ENCODE measurements at regions not wholly inside any gene's neighbourhood (a gene's known extent, or its start where the extent isn't known, plus 50 kb on each side); places are given as distances from the start of the nearest gene placed in this dataset.

- no peaks in the 10 kb centered on the region for H3K27me3 ChIP-seq (ENCODE audit: control insufficient read depth, insufficient read depth, low read length)
- TF ChIP-seq CTCF (IDR thresholded peaks at IDR 0.05; ENCODE audit: insufficient read depth, low read length, severe bottlenecking) = no peak
- DNase-seq (ENCODE audit: low read depth) (no peak), FAIRE-seq (no peak)
- H3K4me3 ChIP-seq (ENCODE audit: low read depth, low read length) = no peak overlapping the region
- no peaks in the 10 kb centered on the region for H3K36me3 ChIP-seq (ENCODE audit: control insufficient read depth, insufficient read depth, low read length)
These were observed 86.1 kb downstream of the LINC00237 start for GRCh38 chr20:21019814-21020658.

DNA sequence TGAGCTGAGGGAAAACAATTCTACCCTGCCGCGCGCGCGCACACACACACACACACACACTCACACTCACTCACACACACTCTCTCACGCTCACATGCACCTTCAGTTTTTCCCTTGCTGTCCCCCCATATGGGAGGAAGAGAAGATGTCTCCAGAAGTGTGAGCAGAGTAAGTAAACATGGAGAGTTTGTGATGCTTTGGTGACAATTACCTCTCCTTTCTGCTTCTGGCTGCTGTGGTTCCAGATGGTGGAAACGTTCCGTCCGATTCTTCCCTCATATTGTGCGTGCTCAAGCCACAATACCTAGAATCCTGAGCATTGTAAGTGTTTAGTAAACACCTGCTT, 86.7 kb downstream of the LINC00237 start:
- Histone ChIP-seq H3K4me3 (ENCODE audit: low read depth, low read length) (no peak overlapping the region), H3K27me3 (ENCODE audit: control insufficient read depth, insufficient read depth, low read length) (no peaks in the 10 kb centered on the region), H3K36me3 (ENCODE audit: control insufficient read depth, insufficient read depth, low read length) (no peaks in the 10 kb centered on the region)
- FAIRE-seq = no peak
- no peak for TF ChIP-seq CTCF (IDR thresholded peaks at IDR 0.05; ENCODE audit: insufficient read depth, low read length, severe bottlenecking)
- DNase-seq (ENCODE audit: low read depth) = no peak

- no peaks in the 10 kb centered on the region for H3K36me3 ChIP-seq (ENCODE audit: control insufficient read depth, insufficient read depth, low read length)
- H3K27me3 ChIP-seq (ENCODE audit: control insufficient read depth, insufficient read depth, low read length) = no peaks in the 10 kb centered on the region
- no peak overlapping the region for H3K4me3 ChIP-seq (ENCODE audit: low read depth, low read length)
- TF ChIP-seq CTCF (IDR thresholded peaks at IDR 0.05; ENCODE audit: insufficient read depth, low read length, severe bottlenecking) = no peak
- DNase-seq (ENCODE audit: low read depth) (no peak), FAIRE-seq (no peak)
These were observed 87.6 kb downstream of the LINC00237 start for GRCh38 chr20:21018576-21018975.

DNA sequence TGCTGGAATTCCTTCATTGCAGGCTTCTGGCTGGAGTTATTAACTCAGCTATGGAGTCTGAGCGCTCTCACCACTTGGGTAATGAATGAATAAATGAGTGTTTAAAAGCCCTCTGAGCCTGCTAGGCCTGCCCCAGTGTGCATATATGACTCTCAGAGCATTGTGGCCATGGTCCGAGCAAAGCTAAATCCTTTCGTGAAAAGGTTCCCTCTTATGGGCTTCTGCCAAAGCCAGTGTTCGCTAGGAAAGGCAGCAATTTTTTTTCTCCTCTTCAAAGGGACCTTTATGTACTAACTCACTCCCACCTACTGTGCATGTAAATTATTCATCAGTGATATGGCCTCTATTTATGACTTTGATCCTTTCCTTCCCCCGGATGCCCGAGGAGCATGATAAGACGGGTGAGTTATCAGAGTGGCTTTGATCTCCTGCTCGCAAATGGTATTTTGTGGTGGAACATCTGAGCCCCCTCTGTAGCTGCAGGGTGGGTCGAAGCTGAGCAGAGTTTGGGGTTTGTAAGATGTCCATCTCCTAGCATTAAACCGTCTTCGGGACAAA, 88.6 kb downstream of the LINC00237 start:
- DNase-seq (ENCODE audit: low read depth) (no peak), FAIRE-seq (no peak)
- Histone ChIP-seq H3K27me3 (ENCODE audit: control insufficient read depth, insufficient read depth, low read length) (no peaks in the 10 kb centered on the region), H3K36me3 (ENCODE audit: control insufficient read depth, insufficient read depth, low read length) (no peaks in the 10 kb centered on the region), H3K4me3 (ENCODE audit: low read depth, low read length) (no peak overlapping the region)
- TF ChIP-seq CTCF (IDR thresholded peaks at IDR 0.05; ENCODE audit: insufficient read depth, low read length, severe bottlenecking) = no peak

DNA sequence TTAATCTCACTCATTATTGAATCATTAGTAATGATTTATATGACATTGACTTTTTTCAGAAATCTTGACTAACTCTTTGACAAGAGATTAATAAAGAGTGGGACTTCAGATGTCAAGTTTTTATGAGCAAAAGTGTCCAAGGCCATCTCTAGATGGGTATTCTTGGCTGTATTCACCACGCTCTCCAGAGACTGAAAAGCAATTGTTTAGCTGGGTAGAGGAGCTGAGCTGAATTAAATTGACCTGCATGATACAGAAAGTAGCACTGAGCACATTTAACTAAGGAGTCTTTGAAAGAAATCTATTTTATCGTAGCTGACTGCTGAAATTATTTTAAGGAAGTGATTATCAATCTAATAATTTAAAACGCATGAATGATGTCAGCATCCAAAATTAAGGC, 89.4 kb downstream of the LINC00237 start:
- FAIRE-seq (no peak), DNase-seq (ENCODE audit: low read depth) (no peak)
- no peak overlapping the region for H3K4me3 ChIP-seq (ENCODE audit: low read depth, low read length)
- no peak for TF ChIP-seq CTCF (IDR thresholded peaks at IDR 0.05; ENCODE audit: insufficient read depth, low read length, severe bottlenecking)
- H3K27me3 ChIP-seq (ENCODE audit: control insufficient read depth, insufficient read depth, low read length) = no peaks in the 10 kb centered on the region
- no peaks in the 10 kb centered on the region for H3K36me3 ChIP-seq (ENCODE audit: control insufficient read depth, insufficient read depth, low read length)
